ENCODE measurements at regions not wholly inside any gene's neighbourhood (a gene's known extent, or its start where the extent isn't known, plus 50 kb on each side); places are given as distances from the start of the nearest gene placed in this dataset.

DNA sequence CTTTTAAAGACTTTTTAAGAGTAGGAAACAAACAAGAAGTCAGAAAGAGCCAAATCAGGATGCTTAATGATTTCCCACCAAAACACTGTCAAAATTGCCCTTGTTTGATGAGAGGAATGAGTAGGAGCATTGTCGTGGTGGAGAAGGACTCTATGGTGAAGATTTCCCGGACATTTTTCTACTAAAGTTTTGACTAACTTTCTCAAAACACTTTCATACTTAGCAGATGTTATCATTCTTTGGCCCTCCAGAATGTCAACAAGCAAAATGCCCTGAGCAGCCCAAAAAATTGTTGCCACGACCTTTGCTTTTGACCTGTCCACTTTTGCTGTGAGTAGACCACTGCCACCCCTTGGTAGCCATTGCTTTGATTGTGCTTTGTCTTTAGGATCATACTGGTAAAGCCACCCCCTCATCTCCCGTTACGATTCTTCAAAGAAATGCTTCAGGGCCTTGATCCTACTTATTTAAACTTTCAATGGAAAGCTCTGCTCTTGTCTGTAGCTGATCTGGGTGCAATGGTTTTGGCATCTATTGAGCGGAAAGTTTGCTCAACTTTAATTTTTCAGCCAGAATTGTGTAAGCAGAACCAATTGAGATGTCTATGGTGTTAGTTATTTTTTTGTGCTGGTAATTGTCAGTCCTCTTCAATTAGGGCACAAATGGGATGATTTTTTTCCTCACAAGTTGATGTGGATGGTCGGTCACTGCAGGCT is 67.2 kb downstream of the ADM start:
- H3K36me3 ChIP-seq (ENCODE audit: low read depth) = no peaks in the 10 kb centered on the region
- no peaks in the 10 kb centered on the region for H3K4me1 ChIP-seq (ENCODE audit: low read depth)
- ATAC-seq (no peak), DNase-seq (no peak)
- H3K4me3 ChIP-seq = no peak overlapping the region
- H3K9me3 ChIP-seq = no peaks in the 10 kb centered on the region
- intact Hi-C loops (cut with DNase I, micrococcal nuclease) = no loop called here
- TF ChIP-seq, protein P1, sequence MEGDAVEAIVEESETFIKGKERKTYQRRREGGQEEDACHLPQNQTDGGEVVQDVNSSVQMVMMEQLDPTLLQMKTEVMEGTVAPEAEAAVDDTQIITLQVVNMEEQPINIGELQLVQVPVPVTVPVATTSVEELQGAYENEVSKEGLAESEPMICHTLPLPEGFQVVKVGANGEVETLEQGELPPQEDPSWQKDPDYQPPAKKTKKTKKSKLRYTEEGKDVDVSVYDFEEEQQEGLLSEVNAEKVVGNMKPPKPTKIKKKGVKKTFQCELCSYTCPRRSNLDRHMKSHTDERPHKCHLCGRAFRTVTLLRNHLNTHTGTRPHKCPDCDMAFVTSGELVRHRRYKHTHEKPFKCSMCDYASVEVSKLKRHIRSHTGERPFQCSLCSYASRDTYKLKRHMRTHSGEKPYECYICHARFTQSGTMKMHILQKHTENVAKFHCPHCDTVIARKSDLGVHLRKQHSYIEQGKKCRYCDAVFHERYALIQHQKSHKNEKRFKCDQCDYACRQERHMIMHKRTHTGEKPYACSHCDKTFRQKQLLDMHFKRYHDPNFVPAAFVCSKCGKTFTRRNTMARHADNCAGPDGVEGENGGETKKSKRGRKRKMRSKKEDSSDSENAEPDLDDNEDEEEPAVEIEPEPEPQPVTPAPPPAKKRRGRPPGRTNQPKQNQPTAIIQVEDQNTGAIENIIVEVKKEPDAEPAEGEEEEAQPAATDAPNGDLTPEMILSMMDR (IDR thresholded peaks at IDR 0.05) = no peak

DNA sequence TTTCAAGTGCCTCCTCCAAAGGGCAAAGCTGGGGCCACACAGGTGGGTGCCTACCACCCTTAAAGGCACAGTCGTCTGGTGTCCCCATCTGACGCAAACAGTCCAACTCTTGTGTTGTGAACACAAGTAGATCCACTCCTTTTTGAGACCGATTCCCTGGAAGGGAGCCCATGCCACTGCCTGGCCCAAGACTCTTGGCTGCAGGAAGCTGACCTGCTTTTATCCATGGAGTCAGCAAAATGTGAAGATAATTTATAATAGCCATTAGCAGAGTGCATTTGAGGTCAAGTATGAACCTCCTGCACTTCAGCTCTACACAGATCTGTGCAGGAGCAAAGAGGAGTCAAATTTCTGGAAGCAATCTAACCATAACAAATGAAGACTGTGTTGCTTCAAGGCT is 68.5 kb downstream of the ADM start:
- Histone ChIP-seq H3K9me3 (no peaks in the 10 kb centered on the region), H3K36me3 (ENCODE audit: low read depth) (no peaks in the 10 kb centered on the region), H3K4me1 (ENCODE audit: low read depth) (no peaks in the 10 kb centered on the region), H3K4me3 (no peak overlapping the region)
- DNase-seq (no peak), ATAC-seq (no peak)
- intact Hi-C loops (cut with DNase I, micrococcal nuclease) = no loop called here
- TF ChIP-seq, protein P1 (IDR thresholded peaks at IDR 0.05) = no peak

DNA sequence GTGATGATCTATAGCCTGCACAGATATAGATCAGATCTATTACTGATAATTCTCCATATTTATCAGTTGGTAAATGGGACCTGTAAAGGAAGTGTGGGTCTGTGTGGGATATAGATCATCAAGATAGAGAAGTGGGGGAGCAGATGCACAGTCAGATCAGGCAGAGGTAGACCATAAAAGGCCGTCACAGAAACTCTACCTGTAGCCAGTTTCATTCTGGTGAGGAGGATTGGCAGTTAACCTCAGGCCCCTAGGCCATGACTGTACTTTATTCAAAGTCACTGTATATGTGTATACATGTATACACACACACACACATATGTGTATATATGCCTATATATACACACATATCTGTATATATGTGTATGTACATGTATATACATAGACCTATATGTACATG is 69.1 kb downstream of the ADM start:
- H3K9me3 ChIP-seq = no peaks in the 10 kb centered on the region
- no peak for DNase-seq
- TF ChIP-seq, protein P1 (IDR thresholded peaks at IDR 0.05) = no peak
- no peak overlapping the region for H3K4me3 ChIP-seq
- H3K4me1 ChIP-seq (ENCODE audit: low read depth) = no peaks in the 10 kb centered on the region
- no peaks in the 10 kb centered on the region for H3K36me3 ChIP-seq (ENCODE audit: low read depth)
- intact Hi-C loops (cut with DNase I, micrococcal nuclease) = no loop called here
- no peak for ATAC-seq

DNA sequence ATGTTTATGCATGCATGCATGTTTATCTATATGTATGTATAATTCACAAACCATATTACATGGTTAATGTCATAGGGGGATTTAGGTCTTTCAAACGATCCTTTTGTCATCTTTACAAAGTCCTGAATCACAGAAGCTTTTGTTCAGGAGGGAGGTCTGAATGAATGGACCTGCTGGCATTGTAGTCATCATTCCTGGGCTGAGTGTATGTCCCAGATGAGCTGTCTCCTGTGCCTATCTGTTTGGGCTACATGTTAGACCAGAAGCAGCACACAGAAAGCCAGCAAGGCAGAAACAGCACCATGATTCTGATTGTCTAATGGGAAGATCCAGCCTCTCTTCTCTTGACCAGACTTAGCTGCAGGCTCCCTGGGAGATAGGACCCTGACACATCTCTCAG is 69.5 kb downstream of the ADM start:
- intact Hi-C loops (cut with DNase I, micrococcal nuclease) = no loop called here
- Histone ChIP-seq H3K4me1 (ENCODE audit: low read depth) (no peaks in the 10 kb centered on the region), H3K4me3 (no peak overlapping the region), H3K36me3 (ENCODE audit: low read depth) (no peaks in the 10 kb centered on the region), H3K9me3 (no peaks in the 10 kb centered on the region)
- TF ChIP-seq, protein P1 (IDR thresholded peaks at IDR 0.05) = no peak
- no peak for ATAC-seq
- DNase-seq = no peak

DNA sequence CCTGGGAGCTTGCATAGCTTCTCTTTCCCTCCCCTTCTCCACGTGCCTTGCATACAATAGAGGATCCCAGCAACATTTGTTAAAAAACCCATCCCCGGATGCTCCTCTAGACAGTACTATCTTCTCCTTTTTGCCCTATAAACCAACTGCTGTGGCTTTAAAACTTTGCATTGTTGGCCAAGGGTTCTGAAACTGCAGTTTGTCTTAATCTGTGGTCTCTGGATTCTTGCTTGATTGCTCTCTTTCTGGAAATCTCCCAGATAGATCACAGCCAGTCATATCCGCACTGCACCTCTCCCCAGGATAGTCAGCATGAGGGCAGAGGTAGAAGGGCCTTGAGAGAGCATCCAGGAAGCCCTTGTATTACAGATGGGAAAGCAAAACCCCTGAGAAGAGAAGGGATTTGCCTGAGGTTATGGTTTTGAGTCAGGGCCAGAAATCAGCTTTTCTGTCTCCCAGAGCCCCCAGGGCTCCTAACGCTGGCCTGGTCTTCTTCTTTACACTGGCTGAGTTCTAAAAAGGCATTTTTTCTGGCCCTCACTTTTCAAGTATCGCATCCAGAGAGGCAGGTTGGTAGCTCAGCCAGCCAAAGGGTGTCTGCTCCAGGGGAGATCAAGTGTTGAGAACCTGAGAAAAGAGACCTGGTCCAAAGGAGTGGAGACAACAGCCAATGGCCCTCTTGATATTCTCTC is 70.6 kb downstream of the ADM start:
- Histone ChIP-seq H3K9me3 (no peaks in the 10 kb centered on the region), H3K36me3 (ENCODE audit: low read depth) (no peaks in the 10 kb centered on the region), H3K4me1 (ENCODE audit: low read depth) (no peaks in the 10 kb centered on the region), H3K4me3 (no peak overlapping the region)
- ATAC-seq (no peak), DNase-seq (no peak)
- intact Hi-C loops (cut with DNase I, micrococcal nuclease) = no loop called here
- TF ChIP-seq, protein P1 (IDR thresholded peaks at IDR 0.05) = no peak

Data from mucosa of descending colon (tissue), 3 donors.